HG02610 (cell line): ENCODE measurements at regions not wholly inside any gene's neighbourhood (a gene's known extent, or its start where the extent isn't known, plus 50 kb on each side); places are given as distances from the start of the nearest gene placed in this dataset.

ENCODE experiments used
- ATAC-seq: cut with Tn5 transposase; IDR thresholded peaks from one replicate; pipeline ENCODE4 v1.9.1; 2021; ENCODE audit warnings: mild to moderate bottlenecking, moderate library complexity; ENCODE audit not compliant: unreplicated experiment

GRCh38 chr4:108370291-108371141, 201.8 kb upstream of the LEF1 start:
- ATAC-seq: no peak

- no peak for ATAC-seq
These were observed 200.4 kb upstream of the LEF1 start for GRCh38 chr4:108369035-108369655.

- ATAC-seq: no peak
These were observed 199.0 kb upstream of the LEF1 start for GRCh38 chr4:108367751-108368150.

- no peak for ATAC-seq
These were observed 198.0 kb upstream of the LEF1 start for GRCh38 chr4:108366716-108367115.

GRCh38 chr4:108365551-108365950, 196.8 kb upstream of the LEF1 start:
- ATAC-seq: no peak

GRCh38 chr4:108361886-108362285, 193.2 kb upstream of the LEF1 start:
- ATAC-seq: no peak

GRCh38 chr4:108361446-108361820, 192.7 kb upstream of the LEF1 start:
- no peak for ATAC-seq

- ATAC-seq: no peak
These were observed 192.2 kb upstream of the LEF1 start for GRCh38 chr4:108360754-108361445.

- no peak for ATAC-seq
These were observed 191.4 kb upstream of the LEF1 start for GRCh38 chr4:108359986-108360681.

GRCh38 chr4:108359130-108359985, 190.6 kb upstream of the LEF1 start:
- ATAC-seq: no peak

- ATAC-seq: no peak
These were observed 187.3 kb upstream of the LEF1 start for GRCh38 chr4:108355902-108356535.

- no peak for ATAC-seq
These were observed 186.6 kb upstream of the LEF1 start for GRCh38 chr4:108355186-108355901.

GRCh38 chr4:108352664-108353308, 184.1 kb upstream of the LEF1 start:
- ATAC-seq: no peak

GRCh38 chr4:108351791-108352190, 183.1 kb upstream of the LEF1 start:
- ATAC-seq: no peak

- ATAC-seq: no peak
These were observed 181.6 kb upstream of the LEF1 start for GRCh38 chr4:108350332-108350731.

- ATAC-seq: no peak
These were observed 178.1 kb upstream of the LEF1 start for GRCh38 chr4:108346818-108347210.

GRCh38 chr4:108345862-108346817, 177.4 kb upstream of the LEF1 start:
- no peak for ATAC-seq
